Breast epithelium (tissue), 4 donors: ENCODE measurements at regions not wholly inside any gene's neighbourhood (a gene's known extent, or its start where the extent isn't known, plus 50 kb on each side); places are given as distances from the start of the nearest gene placed in this dataset.
A peak's percentile ranks its signal among the peaks of the same experiment; 100 is the strongest.

ENCODE experiments used
- DNase-seq, 2 donors: peaks; one replicate each; pipeline ENCODE4 v3.0.0-alpha.2; 2019; ENCODE audit warnings: low spot score in 2 of 2
- H3K27ac ChIP-seq, 2 donors: fragments of 200-600 bp; sonication (generic) in 1 of 2; one replicate each; pipeline ENCODE4 v1.5.1; 2016 to 2019; ENCODE audit warnings: mild to moderate bottlenecking in 1 of 2
- H3K27me3 ChIP-seq, 2 donors: fragments of 200-600 bp; sonication (generic) in 1 of 2; one replicate each; pipeline versions ENCODE4 v1.5.1 to v1.6.0; 2017 to 2019; ENCODE audit warnings: control low read depth in 1 of 2, mild to moderate bottlenecking in 1 of 2
- H3K36me3 ChIP-seq: fragments of 200-600 bp; one replicate; pipeline ENCODE4 v1.5.1; 2019
- H3K4me1 ChIP-seq, 2 donors: fragments of 200-600 bp; sonication (generic); one replicate each; pipeline ENCODE4 v1.5.1; 2016 to 2019; ENCODE audit warnings: control low read depth in 1 of 2
- H3K4me3 ChIP-seq, 3 donors: fragments of 200-600 bp; sonication (generic); 1 replicate in 2 of 3; 2 replicates in 1 of 3; pipeline ENCODE4 v1.5.1; 2016 to 2019; ENCODE audit warnings: mild to moderate bottlenecking in 3 of 3, moderate library complexity in 2 of 3
- H3K9me3 ChIP-seq, 2 donors: fragments of 200-600 bp; sonication (generic) in 1 of 2; one replicate each; pipeline ENCODE4 v1.5.1; 2016 to 2019; ENCODE audit warnings: control low read depth in 1 of 2
- CTCF ChIP-seq, 3 donors: fragments of 450-650 bp; IDR thresholded peaks; one replicate each; pipeline ENCODE4 v1.5.1; 2016 to 2017; ENCODE audit warnings: antibody characterized with exemption in 3 of 3, mild to moderate bottlenecking in 3 of 3, moderate library complexity in 3 of 3
- POLR2A ChIP-seq: fragments of 450-650 bp; IDR thresholded peaks from one replicate; pipeline ENCODE4 v1.6.1; 2016; ENCODE audit warnings: antibody characterized with exemption, mild to moderate bottlenecking, moderate library complexity
- POLR2AphosphoS5 ChIP-seq, 3 donors: sonication (generic); formaldehyde crosslinking; IDR thresholded peaks; one replicate each; pipeline ENCODE4 v1.6.1; 2017; ENCODE audit warnings: antibody characterized with exemption in 3 of 3
- intact Hi-C: fragments of 100-400 bp; cut with DNase I; formaldehyde crosslinking; loops from one replicate; pipeline ENCODE4 v1.15.1; 2023; ENCODE audit warnings: low total_unique reads

GRCh38 chr5:105702323-105702722, 1968.4 kb downstream of the EFNA5 start:
- H3K27me3 ChIP-seq, result no peaks in the 10 kb centered on the region
- no peaks in the 10 kb centered on the region for H3K36me3 ChIP-seq
- H3K4me1 ChIP-seq, result no peaks in the 10 kb centered on the region
- DNase-seq, result no peak
- peaks cover 11 to 42% of the 10 kb centered on the region in 2 donors for H3K9me3 ChIP-seq
- no peak overlapping the region for H3K27ac ChIP-seq
- TF ChIP-seq POLR2AphosphoS5 (IDR thresholded peaks at IDR 0.05), result no peak
- TF ChIP-seq POLR2A, result no peak
- TF ChIP-seq CTCF (IDR thresholded peaks at IDR 0.05), result no peak
- intact Hi-C loops, result no loop called here
- no peak overlapping the region for H3K4me3 ChIP-seq

- Histone ChIP-seq H3K27ac (no peak overlapping the region), H3K4me3 (no peak overlapping the region), H3K4me1 (no peaks in the 10 kb centered on the region), H3K36me3 (no peaks in the 10 kb centered on the region), H3K9me3 (peaks cover 4 to 6% of the 10 kb centered on the region in 2 donors), H3K27me3 (no peaks in the 10 kb centered on the region)
- no peak for DNase-seq
- intact Hi-C loops, result no loop called here
- no peak for TF ChIP-seq POLR2AphosphoS5 (IDR thresholded peaks at IDR 0.05)
- no peak for TF ChIP-seq POLR2A
- no peak for TF ChIP-seq CTCF (IDR thresholded peaks at IDR 0.05)
Observed at GRCh38 chr5:105696440-105696839, 1974.3 kb downstream of the EFNA5 start.

- Histone ChIP-seq H3K4me1 (no peaks in the 10 kb centered on the region), H3K9me3 (peaks cover 0 to under 1% of the 10 kb centered on the region in 2 donors), H3K27ac (no peak overlapping the region), H3K27me3 (no peaks in the 10 kb centered on the region), H3K36me3 (no peaks in the 10 kb centered on the region), H3K4me3 (no peak overlapping the region)
- TF ChIP-seq CTCF (IDR thresholded peaks at IDR 0.05), result no peak
- TF ChIP-seq POLR2A, result no peak
- no peak for TF ChIP-seq POLR2AphosphoS5 (IDR thresholded peaks at IDR 0.05)
- no peak for DNase-seq
- intact Hi-C loops, result no loop called here
Observed at GRCh38 chr5:105695941-105696340, 1974.8 kb downstream of the EFNA5 start.

- Histone ChIP-seq H3K4me3 (no peak overlapping the region), H3K4me1 (no peaks in the 10 kb centered on the region), H3K27ac (no peak overlapping the region), H3K9me3 (no peaks in the 10 kb centered on the region), H3K27me3 (no peaks in the 10 kb centered on the region), H3K36me3 (no peaks in the 10 kb centered on the region)
- DNase-seq, result no peak
- intact Hi-C loops, result no loop called here
- no peak for TF ChIP-seq POLR2AphosphoS5 (IDR thresholded peaks at IDR 0.05)
- no peak for TF ChIP-seq POLR2A
- no peak for TF ChIP-seq CTCF (IDR thresholded peaks at IDR 0.05)
Observed at GRCh38 chr5:105689596-105689995, 1981.1 kb downstream of the EFNA5 start.

- TF ChIP-seq POLR2AphosphoS5 (IDR thresholded peaks at IDR 0.05) (no peak), CTCF (IDR thresholded peaks at IDR 0.05) (no peak), POLR2A (no peak)
- no peaks in the 10 kb centered on the region for H3K36me3 ChIP-seq
- H3K4me1 ChIP-seq, result no peaks in the 10 kb centered on the region
- no peaks in the 10 kb centered on the region for H3K9me3 ChIP-seq
- H3K4me3 ChIP-seq, result no peak overlapping the region
- intact Hi-C loops, result no loop called here
- H3K27me3 ChIP-seq, result no peaks in the 10 kb centered on the region
- H3K27ac ChIP-seq, result peak overlapping the region; percentile 32 to 40
- no peak for DNase-seq
Observed at GRCh38 chr5:105688227-105688792, 1982.4 kb downstream of the EFNA5 start.
